C4-2B (cell line): ENCODE measurements at regions not wholly inside any gene's neighbourhood (a gene's known extent, or its start where the extent isn't known, plus 50 kb on each side); places are given as distances from the start of the nearest gene placed in this dataset.

Experiments
- H3K27ac ChIP-seq: fragments of 450-650 bp; 2 replicates; pipeline ENCODE4 v1.5.1; 2017
- CTCF ChIP-seq: fragments of 450-650 bp; conservative IDR thresholded peaks from 2 replicates; pipeline ENCODE4 v1.5.1; 2017; ENCODE audit warnings: mild to moderate bottlenecking
- ZFX ChIP-seq: fragments of 450-650 bp; IDR thresholded peaks from 2 replicates; pipeline ENCODE4 v1.6.1; 2017

GRCh38 chr16:26524281-26524680 lies 542.4 kb upstream of the C16orf82 start:
- TF ChIP-seq CTCF (no peak), ZFX (no peak)
- no peak overlapping the region for H3K27ac ChIP-seq

GRCh38 chr16:26524846-26525245 lies 541.9 kb upstream of the C16orf82 start:
- TF ChIP-seq CTCF (no peak), ZFX (no peak)
- H3K27ac ChIP-seq = no peak overlapping the region

- no peak for TF ChIP-seq ZFX
- no peak for TF ChIP-seq CTCF
- H3K27ac ChIP-seq = no peak overlapping the region
These were observed 540.9 kb upstream of the C16orf82 start for GRCh38 chr16:26525856-26526255.

- H3K27ac ChIP-seq = no peak overlapping the region
- TF ChIP-seq ZFX = no peak
- no peak for TF ChIP-seq CTCF
These were observed 540.1 kb upstream of the C16orf82 start for GRCh38 chr16:26526633-26527032.

GRCh38 chr16:26530584-26531289 lies 536.0 kb upstream of the C16orf82 start:
- no peak overlapping the region for H3K27ac ChIP-seq
- TF ChIP-seq ZFX (no peak), CTCF (no peak)

- no peak overlapping the region for H3K27ac ChIP-seq
- TF ChIP-seq ZFX = no peak
- no peak for TF ChIP-seq CTCF
These were observed 535.4 kb upstream of the C16orf82 start for GRCh38 chr16:26531290-26531730.

GRCh38 chr16:26532456-26532855 lies 534.3 kb upstream of the C16orf82 start:
- no peak overlapping the region for H3K27ac ChIP-seq
- TF ChIP-seq CTCF (no peak), ZFX (no peak)
